ENCODE measurements at regions not wholly inside any gene's neighbourhood (a gene's known extent, or its start where the extent isn't known, plus 50 kb on each side); places are given as distances from the start of the nearest gene placed in this dataset.
"Not testable (repeated sequence)": the region's sequence is repeated elsewhere in the genome, so short reads cannot be mapped to it uniquely, and the experiment has no call there.

- Histone ChIP-seq H3K27me3 (ENCODE audit: insufficient read depth, low read depth, severe bottlenecking) (no peaks in the 10 kb centered on the region), H3K36me3 (no peaks in the 10 kb centered on the region), H3K4me3 (ENCODE audit: low read depth, low read length) (no peak overlapping the region), H3K27ac (no peak overlapping the region), H3K9me3 (ENCODE audit: severe bottlenecking) (no peaks in the 10 kb centered on the region)
- DNase-seq, result no peak
- no peak for TF ChIP-seq CTCF (IDR thresholded peaks at IDR 0.05; ENCODE audit: low read depth, low read length)
These were observed 508.4 kb downstream of the NFIB start for GRCh38 chr9:13805546-13805945.

- TF ChIP-seq CTCF (IDR thresholded peaks at IDR 0.05; ENCODE audit: low read depth, low read length), result no peak
- Histone ChIP-seq H3K4me3 (ENCODE audit: low read depth, low read length) (no peak overlapping the region), H3K9me3 (ENCODE audit: severe bottlenecking) (no peaks in the 10 kb centered on the region), H3K36me3 (no peaks in the 10 kb centered on the region), H3K27ac (no peak overlapping the region), H3K27me3 (ENCODE audit: insufficient read depth, low read depth, severe bottlenecking) (no peaks in the 10 kb centered on the region)
- DNase-seq, result no peak
These were observed 509.4 kb downstream of the NFIB start for GRCh38 chr9:13804532-13804931.

GRCh38 chr9:13800776-13801175, 513.2 kb downstream of the NFIB start:
- Histone ChIP-seq H3K4me3 (ENCODE audit: low read depth, low read length) (no peak overlapping the region), H3K27ac (no peak overlapping the region), H3K36me3 (no peaks in the 10 kb centered on the region), H3K9me3 (ENCODE audit: severe bottlenecking) (no peaks in the 10 kb centered on the region), H3K27me3 (ENCODE audit: insufficient read depth, low read depth, severe bottlenecking) (no peaks in the 10 kb centered on the region)
- no peak for DNase-seq
- no peak for TF ChIP-seq CTCF (IDR thresholded peaks at IDR 0.05; ENCODE audit: low read depth, low read length)

- H3K27me3 ChIP-seq (ENCODE audit: insufficient read depth, low read depth, severe bottlenecking); H3K9me3 ChIP-seq (ENCODE audit: severe bottlenecking); DNase-seq; H3K27ac ChIP-seq; H3K4me3 ChIP-seq (ENCODE audit: low read depth, low read length); H3K36me3 ChIP-seq: not testable (repeated sequence)
These were observed 516.2 kb downstream of the NFIB start for GRCh38 chr9:13797701-13798100.

GRCh38 chr9:13791816-13792215, 512.3 kb upstream of the MPDZ start:
- no peak overlapping the region for H3K27ac ChIP-seq
- H3K27me3 ChIP-seq (ENCODE audit: insufficient read depth, low read depth, severe bottlenecking), result no peaks in the 10 kb centered on the region
- DNase-seq, result no peak
- no peak overlapping the region for H3K4me3 ChIP-seq (ENCODE audit: low read depth, low read length)
- TF ChIP-seq CTCF (IDR thresholded peaks at IDR 0.05; ENCODE audit: low read depth, low read length), result no peak
- H3K36me3 ChIP-seq, result no peaks in the 10 kb centered on the region
- no peaks in the 10 kb centered on the region for H3K9me3 ChIP-seq (ENCODE audit: severe bottlenecking)

GRCh38 chr9:13790055-13790454, 510.6 kb upstream of the MPDZ start:
- no peaks in the 10 kb centered on the region for H3K27me3 ChIP-seq (ENCODE audit: insufficient read depth, low read depth, severe bottlenecking)
- no peak for TF ChIP-seq CTCF (IDR thresholded peaks at IDR 0.05; ENCODE audit: low read depth, low read length)
- DNase-seq, result no peak
- no peak overlapping the region for H3K4me3 ChIP-seq (ENCODE audit: low read depth, low read length)
- H3K36me3 ChIP-seq, result no peaks in the 10 kb centered on the region
- H3K27ac ChIP-seq, result no peak overlapping the region
- no peaks in the 10 kb centered on the region for H3K9me3 ChIP-seq (ENCODE audit: severe bottlenecking)
